Neural progenitor cell (in vitro differentiated cells): ENCODE measurements at regions not wholly inside any gene's neighbourhood (a gene's known extent, or its start where the extent isn't known, plus 50 kb on each side); places are given as distances from the start of the nearest gene placed in this dataset.

Experiments
- DNase-seq: peaks from one replicate; pipeline ENCODE4 v3.0.0-alpha.2; 2016; ENCODE audit warnings: low spot score
- H2AFZ ChIP-seq: fragments of 200-600 bp; sonication (generic); replicated peaks from 2 replicates; pipeline ENCODE4 v1.6.1; 2016; ENCODE audit warnings: antibody characterized with exemption
- H3F3A ChIP-seq: fragments of 200-600 bp; sonication (generic); 2 replicates; pipeline ENCODE4 v1.6.1; 2016; ENCODE audit warnings: antibody characterized with exemption, low read depth
- H3K27ac ChIP-seq: fragments of 200-600 bp; sonication (generic); 2 replicates; pipeline ENCODE4 v1.5.1; 2016; ENCODE audit warnings: mild to moderate bottlenecking
- H3K27me3 ChIP-seq: fragments of 200-600 bp; sonication (generic); 2 replicates; pipeline ENCODE4 v1.6.1; 2016; ENCODE audit warnings: mild to moderate bottlenecking, moderate library complexity
- H3K36me3 ChIP-seq: fragments of 200-600 bp; sonication (generic); 2 replicates; pipeline ENCODE4 v1.5.1; 2016
- H3K4me1 ChIP-seq: fragments of 200-600 bp; sonication (generic); 2 replicates; pipeline ENCODE4 v1.6.1; 2016; ENCODE audit warnings: mixed run types
- H3K4me2 ChIP-seq: fragments of 200-600 bp; sonication (generic); 2 replicates; pipeline ENCODE4 v1.6.1; 2016
- H3K4me3 ChIP-seq: fragments of 200-600 bp; sonication (generic); 2 replicates; pipeline ENCODE4 v1.5.1; 2016
- H3K79me2 ChIP-seq: fragments of 200-600 bp; sonication (generic); 2 replicates; pipeline ENCODE4 v1.6.1; 2016; ENCODE audit warnings: low read depth
- H3K9ac ChIP-seq: fragments of 200-600 bp; sonication (generic); 2 replicates; pipeline ENCODE4 v1.6.1; 2016
- H3K9me3 ChIP-seq: fragments of 200-600 bp; sonication (generic); 2 replicates; pipeline ENCODE4 v1.5.1; 2016; ENCODE audit warnings: low read depth
- H4K20me1 ChIP-seq: fragments of 200-600 bp; sonication (generic); 2 replicates; pipeline ENCODE4 v1.6.1; 2016; ENCODE audit warnings: low read depth
- H3K27ac Mint-ChIP-seq: 3 replicates; pipeline ENCODE4 v1.8.0; 2021; ENCODE audit warnings: mixed read lengths
- H3K27me3 Mint-ChIP-seq: 2 replicates; pipeline ENCODE4 v1.8.0; 2022; ENCODE audit warnings: low read depth, mild to moderate bottlenecking, inconsistent platforms, moderate library complexity, mixed read lengths; ENCODE audit not compliant: insufficient read depth
- H3K36me3 Mint-ChIP-seq: 3 replicates; pipeline ENCODE4 v1.8.0; 2021; ENCODE audit warnings: mixed read lengths
- H3K4me1 Mint-ChIP-seq: 3 replicates; pipeline ENCODE4 v1.8.0; 2021; ENCODE audit warnings: mixed read lengths
- H3K4me3 Mint-ChIP-seq: 3 replicates; pipeline ENCODE4 v1.8.0; 2021; ENCODE audit warnings: mild to moderate bottlenecking, moderate library complexity, mixed read lengths
- H3K9me3 Mint-ChIP-seq: 3 replicates; pipeline ENCODE4 v1.8.0; 2020; ENCODE audit warnings: mixed read lengths
- EZH2 ChIP-seq: fragments of 200-600 bp; sonication (generic); IDR thresholded peaks from 2 replicates; pipeline ENCODE4 v1.6.1; 2017; ENCODE audit warnings: antibody characterized with exemption, mild to moderate bottlenecking, moderate library complexity
- EZH2phosphoT487 ChIP-seq: fragments of 200-600 bp; sonication (generic); IDR thresholded peaks from 2 replicates; pipeline ENCODE4 v1.6.1; 2017; ENCODE audit warnings: antibody characterized with exemption
- TF ChIP-seq, protein P1 (sequence below): fragments of 200-600 bp; sonication (generic); IDR thresholded peaks from 2 replicates; pipeline ENCODE4 v1.5.1; 2017; ENCODE audit warnings: antibody characterized with exemption, mild to moderate bottlenecking

GRCh38 chr16:79492036-79492435 is 108.5 kb downstream of the MAF start:
- no peak overlapping the region for H3K4me2 ChIP-seq
- DNase-seq, result no peak

DNA sequence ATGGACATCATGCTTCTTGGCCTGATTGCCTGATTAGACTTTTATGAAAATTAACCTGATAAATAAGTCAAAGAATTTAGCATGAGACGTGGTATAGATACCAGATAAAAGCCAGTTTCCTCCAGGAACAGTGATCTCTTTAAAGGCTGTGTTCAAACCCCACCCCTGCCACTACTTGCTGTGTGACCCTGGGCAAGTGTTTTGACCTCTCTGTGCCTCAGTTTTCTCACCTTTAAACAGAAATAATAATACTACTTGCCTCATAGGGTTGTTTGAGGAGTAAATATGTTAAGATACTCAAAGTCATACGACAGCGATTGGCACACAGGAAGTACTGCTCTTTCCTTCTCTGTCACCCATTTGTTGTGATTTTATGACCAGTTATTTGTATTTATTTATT is 115.5 kb downstream of the MAF start:
- TF ChIP-seq EZH2 (no peak), EZH2phosphoT487 (no peak)
- TF ChIP-seq, protein P1, sequence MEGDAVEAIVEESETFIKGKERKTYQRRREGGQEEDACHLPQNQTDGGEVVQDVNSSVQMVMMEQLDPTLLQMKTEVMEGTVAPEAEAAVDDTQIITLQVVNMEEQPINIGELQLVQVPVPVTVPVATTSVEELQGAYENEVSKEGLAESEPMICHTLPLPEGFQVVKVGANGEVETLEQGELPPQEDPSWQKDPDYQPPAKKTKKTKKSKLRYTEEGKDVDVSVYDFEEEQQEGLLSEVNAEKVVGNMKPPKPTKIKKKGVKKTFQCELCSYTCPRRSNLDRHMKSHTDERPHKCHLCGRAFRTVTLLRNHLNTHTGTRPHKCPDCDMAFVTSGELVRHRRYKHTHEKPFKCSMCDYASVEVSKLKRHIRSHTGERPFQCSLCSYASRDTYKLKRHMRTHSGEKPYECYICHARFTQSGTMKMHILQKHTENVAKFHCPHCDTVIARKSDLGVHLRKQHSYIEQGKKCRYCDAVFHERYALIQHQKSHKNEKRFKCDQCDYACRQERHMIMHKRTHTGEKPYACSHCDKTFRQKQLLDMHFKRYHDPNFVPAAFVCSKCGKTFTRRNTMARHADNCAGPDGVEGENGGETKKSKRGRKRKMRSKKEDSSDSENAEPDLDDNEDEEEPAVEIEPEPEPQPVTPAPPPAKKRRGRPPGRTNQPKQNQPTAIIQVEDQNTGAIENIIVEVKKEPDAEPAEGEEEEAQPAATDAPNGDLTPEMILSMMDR, result no peak
- Mint-ChIP-seq H3K9me3 (no peaks in the 10 kb centered on the region), H3K27ac (no peak overlapping the region), H3K4me3 (no peak overlapping the region), H3K27me3 (peaks cover 2% of the 10 kb centered on the region), H3K4me1 (peaks cover 4% of the 10 kb centered on the region), H3K36me3 (no peaks in the 10 kb centered on the region)
- H3K4me3 ChIP-seq, result no peak overlapping the region
- no peaks in the 10 kb centered on the region for H3K9me3 ChIP-seq
- H3K27ac ChIP-seq, result no peak overlapping the region
- DNase-seq, result no peak
- H3K4me2 ChIP-seq, result no peak overlapping the region
- H3K27me3 ChIP-seq, result no peaks in the 10 kb centered on the region
- H3F3A ChIP-seq, result no peaks in the 10 kb centered on the region
- H3K4me1 ChIP-seq, result no peaks in the 10 kb centered on the region
- no peak overlapping the region for H3K9ac ChIP-seq
- no peaks in the 10 kb centered on the region for H4K20me1 ChIP-seq
- no peak overlapping the region for H2AFZ ChIP-seq
- H3K79me2 ChIP-seq, result no peaks in the 10 kb centered on the region
- no peaks in the 10 kb centered on the region for H3K36me3 ChIP-seq

More at GRCh38 chr16:79492036-79492435, 108.5 kb downstream of the MAF start:
- no peak overlapping the region for H2AFZ ChIP-seq
- H3K36me3 Mint-ChIP-seq, result no peaks in the 10 kb centered on the region
- H3K4me3 Mint-ChIP-seq, result no peak overlapping the region
- no peaks in the 10 kb centered on the region for H3K36me3 ChIP-seq
- no peaks in the 10 kb centered on the region for H4K20me1 ChIP-seq
- no peaks in the 10 kb centered on the region for H3K79me2 ChIP-seq
- no peaks in the 10 kb centered on the region for H3K27me3 ChIP-seq
- H3K4me3 ChIP-seq, result no peak overlapping the region
- H3K27ac ChIP-seq, result no peak overlapping the region
- peaks cover 4% of the 10 kb centered on the region for H3K27me3 Mint-ChIP-seq
- peaks cover 4% of the 10 kb centered on the region for H3K9me3 Mint-ChIP-seq
- TF ChIP-seq, protein P1, result no peak
- TF ChIP-seq EZH2phosphoT487 (no peak), EZH2 (no peak)
- H3K27ac Mint-ChIP-seq, result no peak overlapping the region
- peaks cover 4% of the 10 kb centered on the region for H3K4me1 Mint-ChIP-seq
- H3K9ac ChIP-seq, result no peak overlapping the region
- no peaks in the 10 kb centered on the region for H3F3A ChIP-seq
- H3K9me3 ChIP-seq, result no peaks in the 10 kb centered on the region
- no peaks in the 10 kb centered on the region for H3K4me1 ChIP-seq

DNA sequence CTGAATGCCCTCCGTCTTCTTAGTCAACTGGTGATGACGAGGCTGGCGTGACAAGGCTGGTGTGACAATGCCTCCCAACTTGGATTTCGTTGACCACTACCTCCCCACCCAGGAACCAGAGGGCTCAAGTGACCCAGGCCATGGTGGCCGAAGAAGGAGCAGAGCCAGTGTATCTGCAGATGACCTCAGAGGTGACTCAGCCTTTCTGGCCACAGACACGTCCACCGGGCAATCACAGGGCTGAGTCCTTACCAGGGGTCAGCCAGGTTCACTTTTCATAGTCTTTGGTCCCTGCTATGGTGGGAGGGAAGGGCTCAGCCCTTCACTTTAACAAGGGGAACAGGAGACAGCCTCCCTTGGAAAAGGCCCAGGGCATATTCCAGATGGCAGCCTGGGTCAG is 116.3 kb downstream of the MAF start:
- H3K27me3 Mint-ChIP-seq, result peaks cover 2% of the 10 kb centered on the region

More for the DNA sequence above, 116.3 kb downstream of the MAF start:
- TF ChIP-seq, protein P1, result no peak
- no peak for TF ChIP-seq EZH2phosphoT487
- TF ChIP-seq EZH2, result no peak
- Histone ChIP-seq H3K4me1 (no peaks in the 10 kb centered on the region), H2AFZ (no peak overlapping the region), H3K27me3 (no peaks in the 10 kb centered on the region), H3K9ac (no peak overlapping the region), H3K79me2 (no peaks in the 10 kb centered on the region), H3K4me3 (no peak overlapping the region), H3K9me3 (no peaks in the 10 kb centered on the region), H3K36me3 (no peaks in the 10 kb centered on the region), H3K4me2 (no peak overlapping the region), H3K27ac (no peak overlapping the region), H4K20me1 (no peaks in the 10 kb centered on the region), H3F3A (no peaks in the 10 kb centered on the region)
- H3K27ac Mint-ChIP-seq, result no peak overlapping the region
- no peak overlapping the region for H3K4me3 Mint-ChIP-seq
- DNase-seq, result no peak
- peaks cover 7% of the 10 kb centered on the region for H3K4me1 Mint-ChIP-seq
- no peaks in the 10 kb centered on the region for H3K36me3 Mint-ChIP-seq
- no peaks in the 10 kb centered on the region for H3K9me3 Mint-ChIP-seq
